MCF 10A (cell line): ENCODE measurements at regions not wholly inside any gene's neighbourhood (a gene's known extent, or its start where the extent isn't known, plus 50 kb on each side); places are given as distances from the start of the nearest gene placed in this dataset.

Experiments
- BruUV-seq: library from RNA; stranded (reverse); fragments of 400-500 nt; replicated peaks from 2 replicates; lab custom pipeline; 2021; lab: Mats Ljungman, UMichigan
- CTCF ChIA-PET: fragments of 300-600 bp; sonication (Branson Sonifier 250); formaldehyde crosslinking; extraction: SDS; loops from one replicate; lab custom pipeline; 2021; ENCODE audit warnings: antibody characterized with exemption, inconsistent platforms; lab: Yijun Ruan, JAX
- POLR2A ChIA-PET: fragments of 300-600, 350-650 bp; sonication (Branson Sonifier 250); formaldehyde crosslinking; extraction: SDS; loops from one replicate; lab custom pipeline; 2020; ENCODE audit warnings: antibody characterized with exemption, inconsistent platforms; lab: Yijun Ruan, JAX
- DNase-seq: peaks from one replicate; pipeline ENCODE4 v3.0.0-alpha.2; 2018; ENCODE audit not compliant: unreplicated experiment
- H3K27ac Mint-ChIP-seq: one replicate; pipeline ENCODE4 v1.8.0; 2022; ENCODE audit warnings: mild to moderate bottlenecking, low read depth, mixed read lengths; ENCODE audit not compliant: unreplicated experiment
- H3K27me3 Mint-ChIP-seq: one replicate; pipeline ENCODE4 v1.8.0; 2022; ENCODE audit warnings: mixed read lengths; ENCODE audit not compliant: insufficient read depth, unreplicated experiment
- H3K36me3 Mint-ChIP-seq: one replicate; pipeline ENCODE4 v1.8.0; 2022; ENCODE audit warnings: mild to moderate bottlenecking, moderate library complexity, mixed read lengths; ENCODE audit not compliant: insufficient read depth, unreplicated experiment
- H3K4me1 Mint-ChIP-seq: one replicate; pipeline ENCODE4 v1.8.0; 2022; ENCODE audit warnings: mixed read lengths; ENCODE audit not compliant: insufficient read depth, unreplicated experiment
- H3K4me3 Mint-ChIP-seq: one replicate; pipeline ENCODE4 v1.8.0; 2022; ENCODE audit warnings: mild to moderate bottlenecking, moderate library complexity, mixed read lengths; ENCODE audit not compliant: unreplicated experiment
- H3K9me3 Mint-ChIP-seq: one replicate; pipeline ENCODE4 v1.8.0; 2022; ENCODE audit warnings: mixed read lengths; ENCODE audit not compliant: unreplicated experiment
- intact Hi-C: fragments of 100-400 bp; cut with micrococcal nuclease; formaldehyde crosslinking; loops from 2 replicates; pipeline ENCODE4 v1.14.1; 2022
- TF ChIP-seq, protein P1 (sequence below): fragments of 200-600 bp; IDR thresholded peaks from one replicate; pipeline ENCODE4 v1.8.0; 2022; ENCODE audit warnings: antibody characterized with exemption, mild to moderate bottlenecking; ENCODE audit not compliant: unreplicated experiment

- DNase-seq, result no peak
- CTCF ChIA-PET, result interaction anchor here (0.6 to 1.4 kb wide), 5 partner anchors 8 to 133 kb away, joined by 3 to 5 read pairs (median 3); no protein-coding TSS in a partner anchor
- Mint-ChIP-seq H3K36me3 (no peaks in the 10 kb centered on the region), H3K27me3 (no peaks in the 10 kb centered on the region), H3K9me3 (no peaks in the 10 kb centered on the region), H3K4me3 (no peak overlapping the region), H3K27ac (no peak overlapping the region), H3K4me1 (peaks cover 7% of the 10 kb centered on the region)
- POLR2A ChIA-PET, result interaction anchor here (0.6 kb wide), 1 partner anchor 9 kb away, joined by 3 read pairs; no protein-coding TSS in a partner anchor
- TF ChIP-seq, protein P1, sequence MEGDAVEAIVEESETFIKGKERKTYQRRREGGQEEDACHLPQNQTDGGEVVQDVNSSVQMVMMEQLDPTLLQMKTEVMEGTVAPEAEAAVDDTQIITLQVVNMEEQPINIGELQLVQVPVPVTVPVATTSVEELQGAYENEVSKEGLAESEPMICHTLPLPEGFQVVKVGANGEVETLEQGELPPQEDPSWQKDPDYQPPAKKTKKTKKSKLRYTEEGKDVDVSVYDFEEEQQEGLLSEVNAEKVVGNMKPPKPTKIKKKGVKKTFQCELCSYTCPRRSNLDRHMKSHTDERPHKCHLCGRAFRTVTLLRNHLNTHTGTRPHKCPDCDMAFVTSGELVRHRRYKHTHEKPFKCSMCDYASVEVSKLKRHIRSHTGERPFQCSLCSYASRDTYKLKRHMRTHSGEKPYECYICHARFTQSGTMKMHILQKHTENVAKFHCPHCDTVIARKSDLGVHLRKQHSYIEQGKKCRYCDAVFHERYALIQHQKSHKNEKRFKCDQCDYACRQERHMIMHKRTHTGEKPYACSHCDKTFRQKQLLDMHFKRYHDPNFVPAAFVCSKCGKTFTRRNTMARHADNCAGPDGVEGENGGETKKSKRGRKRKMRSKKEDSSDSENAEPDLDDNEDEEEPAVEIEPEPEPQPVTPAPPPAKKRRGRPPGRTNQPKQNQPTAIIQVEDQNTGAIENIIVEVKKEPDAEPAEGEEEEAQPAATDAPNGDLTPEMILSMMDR, result no peak
- BruUV-seq, result no TSS peak
- intact Hi-C loops, result no loop called here
Measured at GRCh38 chr6:165973473-165973872, 194.2 kb downstream of the TBXT start.

- Mint-ChIP-seq H3K4me3 (no peak overlapping the region), H3K4me1 (peaks cover 17% of the 10 kb centered on the region), H3K27ac (no peak overlapping the region), H3K9me3 (no peaks in the 10 kb centered on the region), H3K36me3 (no peaks in the 10 kb centered on the region), H3K27me3 (no peaks in the 10 kb centered on the region)
- ChIA-PET POLR2A (interaction anchor here (0.5 to 1.0 kb wide), 3 partner anchors 12 to 1858 kb away, joined by 3 to 4 read pairs (median 3); no protein-coding TSS in a partner anchor), CTCF (interaction anchor here (1.1 to 1.4 kb wide), 2 partner anchors 9 to 134 kb away, joined by 3 to 5 read pairs; no protein-coding TSS in a partner anchor)
- no peak for DNase-seq
- intact Hi-C loops, result no loop called here
- TF ChIP-seq, protein P1, result no peak
- no TSS peak for BruUV-seq
Measured at GRCh38 chr6:165972139-165972802, 195.4 kb downstream of the TBXT start.

- intact Hi-C loops, result no loop called here
- ChIA-PET CTCF (interaction anchor here (0.7 kb wide), 1 partner anchor 52 kb away, joined by 3 read pairs; no protein-coding TSS in a partner anchor), POLR2A (interaction anchor here (1.0 kb wide), 1 partner anchor 13 kb away, joined by 4 read pairs; no protein-coding TSS in a partner anchor)
- Mint-ChIP-seq H3K4me1 (peaks cover 17% of the 10 kb centered on the region), H3K27me3 (no peaks in the 10 kb centered on the region), H3K4me3 (no peak overlapping the region), H3K9me3 (no peaks in the 10 kb centered on the region), H3K27ac (no peak overlapping the region), H3K36me3 (no peaks in the 10 kb centered on the region)
- DNase-seq, result no peak
- TF ChIP-seq, protein P1, result no peak
- BruUV-seq, result no TSS peak
Measured at GRCh38 chr6:165971202-165971601, 196.4 kb downstream of the TBXT start.

DNA sequence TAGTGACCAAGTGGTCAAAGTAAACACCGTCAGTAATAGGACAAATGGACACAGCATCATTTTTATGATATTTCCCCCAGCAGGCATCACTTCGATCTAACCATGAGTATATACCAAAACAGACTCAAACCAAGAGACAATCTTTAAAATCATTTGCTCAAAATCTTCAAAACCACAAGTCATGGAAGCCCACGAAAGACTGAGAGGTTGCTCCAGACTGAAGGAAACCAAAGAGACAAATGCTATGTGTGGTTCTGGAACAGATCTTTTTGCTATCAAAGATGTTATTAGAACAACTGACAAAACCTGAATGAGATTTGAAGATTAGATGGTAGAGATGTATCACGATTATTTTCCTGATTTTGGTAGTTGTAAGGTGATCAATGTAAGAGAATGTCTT is 197.7 kb downstream of the TBXT start:
- intact Hi-C loops, result no loop called here
- Mint-ChIP-seq H3K27ac (no peak overlapping the region), H3K4me1 (peaks cover 17% of the 10 kb centered on the region), H3K36me3 (no peaks in the 10 kb centered on the region), H3K27me3 (no peaks in the 10 kb centered on the region), H3K4me3 (no peak overlapping the region), H3K9me3 (no peaks in the 10 kb centered on the region)
- CTCF ChIA-PET, result no interaction called here
- TF ChIP-seq, protein P1, result no peak
- POLR2A ChIA-PET, result no interaction called here
- BruUV-seq, result no TSS peak
- DNase-seq, result no peak
